ENCODE measurements at regions not wholly inside any gene's neighbourhood (a gene's known extent, or its start where the extent isn't known, plus 50 kb on each side); places are given as distances from the start of the nearest gene placed in this dataset.

- TF ChIP-seq RFX5 (IDR thresholded peaks at IDR 0.05; ENCODE audit: borderline replicate concordance, low read depth, low read length), result no peak
- no peak for TF ChIP-seq FOSL1 (IDR thresholded peaks at IDR 0.05; ENCODE audit: insufficient read depth, low read depth, low read length)
- TF ChIP-seq HDAC2 (IDR thresholded peaks at IDR 0.05; ENCODE audit: borderline replicate concordance in 1 of 2, low read depth in 2 of 2, low read length in 2 of 2), result no peak
Observed at GRCh38 chr9:105954517-105954916, 260.2 kb downstream of the TMEM38B start (continued).

Measured in H1 (cell line).